ENCODE measurements at regions not wholly inside any gene's neighbourhood (a gene's known extent, or its start where the extent isn't known, plus 50 kb on each side); places are given as distances from the start of the nearest gene placed in this dataset.

DNA sequence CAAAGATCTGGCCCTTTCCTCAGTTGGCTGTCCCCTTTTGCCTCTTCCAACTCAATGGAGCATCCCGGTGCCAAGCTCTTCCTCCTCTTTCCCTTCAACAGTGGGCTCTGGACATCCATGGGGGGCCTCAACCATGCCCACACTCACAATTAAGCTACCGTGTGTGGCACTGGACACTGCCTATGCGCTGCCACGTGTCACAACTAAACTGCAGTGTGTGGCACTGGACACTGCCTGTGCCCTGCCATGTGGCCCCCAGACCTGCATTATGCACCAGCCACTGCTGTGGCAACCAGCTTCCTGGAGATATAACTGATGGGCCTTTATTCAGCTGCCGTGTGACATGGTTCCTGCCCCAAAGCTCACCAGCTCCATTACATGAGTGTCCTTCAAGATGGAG lies 179.1 kb downstream of the KCNA5 start:
- TF ChIP-seq, protein P1, sequence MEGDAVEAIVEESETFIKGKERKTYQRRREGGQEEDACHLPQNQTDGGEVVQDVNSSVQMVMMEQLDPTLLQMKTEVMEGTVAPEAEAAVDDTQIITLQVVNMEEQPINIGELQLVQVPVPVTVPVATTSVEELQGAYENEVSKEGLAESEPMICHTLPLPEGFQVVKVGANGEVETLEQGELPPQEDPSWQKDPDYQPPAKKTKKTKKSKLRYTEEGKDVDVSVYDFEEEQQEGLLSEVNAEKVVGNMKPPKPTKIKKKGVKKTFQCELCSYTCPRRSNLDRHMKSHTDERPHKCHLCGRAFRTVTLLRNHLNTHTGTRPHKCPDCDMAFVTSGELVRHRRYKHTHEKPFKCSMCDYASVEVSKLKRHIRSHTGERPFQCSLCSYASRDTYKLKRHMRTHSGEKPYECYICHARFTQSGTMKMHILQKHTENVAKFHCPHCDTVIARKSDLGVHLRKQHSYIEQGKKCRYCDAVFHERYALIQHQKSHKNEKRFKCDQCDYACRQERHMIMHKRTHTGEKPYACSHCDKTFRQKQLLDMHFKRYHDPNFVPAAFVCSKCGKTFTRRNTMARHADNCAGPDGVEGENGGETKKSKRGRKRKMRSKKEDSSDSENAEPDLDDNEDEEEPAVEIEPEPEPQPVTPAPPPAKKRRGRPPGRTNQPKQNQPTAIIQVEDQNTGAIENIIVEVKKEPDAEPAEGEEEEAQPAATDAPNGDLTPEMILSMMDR (IDR thresholded peaks at IDR 0.05; ENCODE audit: extremely low read depth, low read depth, low read length): no peak

DNA sequence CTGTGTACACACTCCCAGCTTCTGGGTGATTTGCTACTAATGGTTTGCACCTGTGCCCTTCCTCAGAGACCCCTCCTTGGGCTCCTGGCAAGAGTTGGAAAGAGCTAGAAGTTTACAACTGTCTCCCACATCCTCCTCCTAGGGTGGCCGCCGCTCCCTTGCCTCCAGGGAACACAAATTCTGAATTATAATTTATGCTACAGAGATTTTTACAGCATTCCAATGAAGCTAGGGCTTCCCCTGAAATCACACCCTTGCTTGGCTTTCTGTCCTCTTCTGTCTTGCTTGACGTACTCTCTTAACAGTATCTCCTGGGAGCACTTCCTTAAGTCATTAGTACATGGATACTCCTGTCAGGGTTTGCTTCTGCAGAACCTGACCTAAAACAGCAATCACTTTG lies 180.2 kb downstream of the KCNA5 start:
- Histone ChIP-seq H4K20me1 (ENCODE audit: insufficient read depth, low read length) (no peaks in the 10 kb centered on the region), H3K4me1 (ENCODE audit: insufficient read depth, low read length) (no peaks in the 10 kb centered on the region)
- TF ChIP-seq, protein P1 (IDR thresholded peaks at IDR 0.05; ENCODE audit: extremely low read depth, low read depth, low read length): no peak

More for the DNA sequence above, 179.1 kb downstream of the KCNA5 start:
- Histone ChIP-seq H3K4me1 (ENCODE audit: insufficient read depth, low read length) (no peaks in the 10 kb centered on the region), H3K27me3 (ENCODE audit: insufficient read depth, low read length) (no peaks in the 10 kb centered on the region), H4K20me1 (ENCODE audit: insufficient read depth, low read length) (no peaks in the 10 kb centered on the region), H3K36me3 (ENCODE audit: insufficient read depth, low read length) (no peaks in the 10 kb centered on the region), H2AFZ (ENCODE audit: low read length) (no peak overlapping the region), H3K79me2 (ENCODE audit: insufficient read depth, low read length) (no peaks in the 10 kb centered on the region), H3K4me3 (ENCODE audit: insufficient read depth, low read length) (no peak overlapping the region), H3K9me3 (ENCODE audit: low read depth, low read length) (no peaks in the 10 kb centered on the region), H3K4me2 (ENCODE audit: insufficient read depth, low read length) (no peak overlapping the region), H3K27ac (ENCODE audit: low read depth, low read length) (no peak overlapping the region)
- DNase-seq (ENCODE audit: insufficient read length, low spot score, missing footprints): no peak

DNA sequence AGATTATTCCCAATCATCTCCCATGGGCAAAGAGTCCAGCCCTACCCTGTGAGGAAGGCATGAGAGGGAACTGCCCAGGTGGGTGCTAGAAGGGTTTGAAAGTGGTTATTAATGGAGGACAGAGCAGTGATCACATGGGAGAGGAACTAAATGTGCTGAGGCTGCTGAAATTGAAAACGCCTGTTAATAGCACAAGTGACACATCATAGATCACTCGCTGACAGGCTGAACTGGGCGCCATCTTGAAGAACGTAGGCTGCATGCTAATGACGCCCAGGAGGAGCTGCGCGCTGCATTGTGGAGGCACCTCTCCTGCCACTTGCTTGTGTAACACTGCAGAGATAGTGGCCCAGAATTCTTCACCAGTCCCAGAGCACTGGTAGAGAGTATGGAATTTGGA lies 182.9 kb downstream of the KCNA5 start:
- no peaks in the 10 kb centered on the region for H3K27me3 ChIP-seq (ENCODE audit: insufficient read depth, low read length)
- H3K4me1 ChIP-seq (ENCODE audit: insufficient read depth, low read length): no peaks in the 10 kb centered on the region
- H3K36me3 ChIP-seq (ENCODE audit: insufficient read depth, low read length): no peaks in the 10 kb centered on the region
- H3K27ac ChIP-seq (ENCODE audit: low read depth, low read length): no peak overlapping the region
- no peak overlapping the region for H2AFZ ChIP-seq (ENCODE audit: low read length)
- H3K4me3 ChIP-seq (ENCODE audit: insufficient read depth, low read length): no peak overlapping the region
- H3K9me3 ChIP-seq (ENCODE audit: low read depth, low read length): peaks cover 2% of the 10 kb centered on the region
- no peak overlapping the region for H3K4me2 ChIP-seq (ENCODE audit: insufficient read depth, low read length)
- DNase-seq (ENCODE audit: insufficient read length, low spot score, missing footprints): no peak
- no peaks in the 10 kb centered on the region for H3K79me2 ChIP-seq (ENCODE audit: insufficient read depth, low read length)
- no peaks in the 10 kb centered on the region for H4K20me1 ChIP-seq (ENCODE audit: insufficient read depth, low read length)
- TF ChIP-seq, protein P1 (IDR thresholded peaks at IDR 0.05; ENCODE audit: extremely low read depth, low read depth, low read length): no peak

More for the DNA sequence above, 180.2 kb downstream of the KCNA5 start:
- H3K36me3 ChIP-seq (ENCODE audit: insufficient read depth, low read length): no peaks in the 10 kb centered on the region
- H3K27me3 ChIP-seq (ENCODE audit: insufficient read depth, low read length): no peaks in the 10 kb centered on the region
- no peak overlapping the region for H3K4me3 ChIP-seq (ENCODE audit: insufficient read depth, low read length)
- no peak for DNase-seq (ENCODE audit: insufficient read length, low spot score, missing footprints)
- H3K79me2 ChIP-seq (ENCODE audit: insufficient read depth, low read length): no peaks in the 10 kb centered on the region
- no peak overlapping the region for H2AFZ ChIP-seq (ENCODE audit: low read length)
- H3K9me3 ChIP-seq (ENCODE audit: low read depth, low read length): no peaks in the 10 kb centered on the region
- no peak overlapping the region for H3K4me2 ChIP-seq (ENCODE audit: insufficient read depth, low read length)
- no peak overlapping the region for H3K27ac ChIP-seq (ENCODE audit: low read depth, low read length)

DNA sequence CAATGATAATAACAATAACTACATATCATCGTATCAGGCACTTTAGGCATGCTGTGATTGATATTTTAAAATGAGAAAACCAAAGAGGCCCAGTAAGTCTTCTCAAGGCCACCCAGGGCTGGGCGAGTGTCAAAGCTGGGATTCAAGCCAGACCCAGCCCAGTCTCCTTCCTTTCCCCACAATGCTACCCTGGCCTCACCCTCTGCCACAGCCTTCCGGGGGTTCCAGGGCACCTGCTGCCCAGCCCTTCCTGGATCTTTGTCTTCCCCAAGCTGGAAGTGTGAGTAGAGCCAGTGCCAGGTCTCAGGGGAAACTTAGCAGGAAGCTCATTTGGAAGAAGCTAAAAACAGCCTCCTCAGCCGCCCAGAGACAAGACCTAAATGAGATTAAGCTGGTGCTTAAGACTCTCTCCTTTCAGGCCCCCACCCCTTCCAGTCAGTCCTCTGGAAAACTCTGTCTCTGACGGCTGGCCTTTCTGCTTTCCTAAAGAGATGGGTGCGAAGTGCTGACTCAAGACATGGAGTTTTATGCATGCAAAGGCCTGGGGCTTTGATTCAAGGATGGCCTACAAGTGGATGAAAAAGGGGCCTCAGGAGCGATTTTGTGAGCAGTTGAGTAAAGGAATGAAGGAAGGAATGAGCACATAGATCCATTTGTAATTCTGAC lies 184.2 kb downstream of the KCNA5 start:
- no peak overlapping the region for H3K4me2 ChIP-seq (ENCODE audit: insufficient read depth, low read length)
- no peaks in the 10 kb centered on the region for H3K36me3 ChIP-seq (ENCODE audit: insufficient read depth, low read length)
- TF ChIP-seq, protein P1 (IDR thresholded peaks at IDR 0.05; ENCODE audit: extremely low read depth, low read depth, low read length): no peak
- no peak overlapping the region for H3K4me3 ChIP-seq (ENCODE audit: insufficient read depth, low read length)
- H2AFZ ChIP-seq (ENCODE audit: low read length): no peak overlapping the region
- no peaks in the 10 kb centered on the region for H3K27me3 ChIP-seq (ENCODE audit: insufficient read depth, low read length)
- no peaks in the 10 kb centered on the region for H3K4me1 ChIP-seq (ENCODE audit: insufficient read depth, low read length)
- DNase-seq (ENCODE audit: insufficient read length, low spot score, missing footprints): no peak
- H3K9me3 ChIP-seq (ENCODE audit: low read depth, low read length): peaks cover 2% of the 10 kb centered on the region
- no peaks in the 10 kb centered on the region for H3K79me2 ChIP-seq (ENCODE audit: insufficient read depth, low read length)
- H3K27ac ChIP-seq (ENCODE audit: low read depth, low read length): no peak overlapping the region
- H4K20me1 ChIP-seq (ENCODE audit: insufficient read depth, low read length): no peaks in the 10 kb centered on the region

All from osteoblast (primary cell).